SK-N-SH treated with all-trans-retinoic acid at 6 μM for 48 hours (cell line): ENCODE measurements at regions not wholly inside any gene's neighbourhood (a gene's known extent, or its start where the extent isn't known, plus 50 kb on each side); places are given as distances from the start of the nearest gene placed in this dataset.

ENCODE experiments used
- ARNTL ChIP-seq: fragments of 450-650 bp; formaldehyde crosslinking; IDR thresholded peaks from 2 replicates; pipeline ENCODE4 v1.5.0; 2020; ENCODE audit warnings: low read depth, mild to moderate bottlenecking, moderate library complexity, borderline replicate concordance
- ISL1 ChIP-seq: fragments of 250-450 bp; sonication (Bioruptor Pico); IDR thresholded peaks from 2 replicates; pipeline ENCODE4 v2.1.2; 2022; ENCODE audit warnings: mild to moderate bottlenecking, moderate library complexity
- ZFP30 ChIP-seq: fragments of 450-650 bp; formaldehyde crosslinking; IDR thresholded peaks from 2 replicates; pipeline ENCODE4 v1.5.0; 2022; ENCODE audit warnings: mild to moderate bottlenecking, moderate library complexity
- TF ChIP-seq, protein P1 (sequence below): fragments of 250-450 bp; sonication (Bioruptor Pico); IDR thresholded peaks from 2 replicates; pipeline ENCODE4 v1.5.1; 2021; ENCODE audit warnings: mild to moderate bottlenecking, moderate library complexity

- TF ChIP-seq, protein P1, sequence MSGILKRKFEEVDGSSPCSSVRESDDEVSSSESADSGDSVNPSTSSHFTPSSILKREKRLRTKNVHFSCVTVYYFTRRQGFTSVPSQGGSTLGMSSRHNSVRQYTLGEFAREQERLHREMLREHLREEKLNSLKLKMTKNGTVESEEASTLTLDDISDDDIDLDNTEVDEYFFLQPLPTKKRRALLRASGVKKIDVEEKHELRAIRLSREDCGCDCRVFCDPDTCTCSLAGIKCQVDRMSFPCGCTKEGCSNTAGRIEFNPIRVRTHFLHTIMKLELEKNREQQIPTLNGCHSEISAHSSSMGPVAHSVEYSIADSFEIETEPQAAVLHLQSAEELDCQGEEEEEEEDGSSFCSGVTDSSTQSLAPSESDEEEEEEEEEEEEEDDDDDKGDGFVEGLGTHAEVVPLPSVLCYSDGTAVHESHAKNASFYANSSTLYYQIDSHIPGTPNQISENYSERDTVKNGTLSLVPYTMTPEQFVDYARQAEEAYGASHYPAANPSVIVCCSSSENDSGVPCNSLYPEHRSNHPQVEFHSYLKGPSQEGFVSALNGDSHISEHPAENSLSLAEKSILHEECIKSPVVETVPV (CRISPR knock-in tag), result no peak
- TF ChIP-seq ISL1 (CRISPR knock-in tag) (no peak), ZFP30 (CRISPR knock-in tag) (no peak), ARNTL (CRISPR knock-in tag) (no peak)
These were observed 53.8 kb upstream of the LNX1 start for GRCh38 chr4:53645108-53645507.
